Neural cell (in vitro differentiated cells): ENCODE measurements at regions not wholly inside any gene's neighbourhood (a gene's known extent, or its start where the extent isn't known, plus 50 kb on each side); places are given as distances from the start of the nearest gene placed in this dataset.

Experiments used
- POLR2AphosphoS5 ChIP-seq: IDR thresholded peaks from 2 replicates; pipeline ENCODE4 v1.6.1; 2012
- TAF1 ChIP-seq: IDR thresholded peaks from 2 replicates; pipeline ENCODE4 v1.6.1; 2012; ENCODE audit warnings: low read depth
- TF ChIP-seq, protein P1 (sequence below): fragments of 450-650 bp; IDR thresholded peaks from 2 replicates; pipeline ENCODE4 v1.5.1; 2014; ENCODE audit warnings: antibody characterized with exemption, mild to moderate bottlenecking, moderate library complexity; ENCODE audit not compliant: poor library complexity, severe bottlenecking

DNA sequence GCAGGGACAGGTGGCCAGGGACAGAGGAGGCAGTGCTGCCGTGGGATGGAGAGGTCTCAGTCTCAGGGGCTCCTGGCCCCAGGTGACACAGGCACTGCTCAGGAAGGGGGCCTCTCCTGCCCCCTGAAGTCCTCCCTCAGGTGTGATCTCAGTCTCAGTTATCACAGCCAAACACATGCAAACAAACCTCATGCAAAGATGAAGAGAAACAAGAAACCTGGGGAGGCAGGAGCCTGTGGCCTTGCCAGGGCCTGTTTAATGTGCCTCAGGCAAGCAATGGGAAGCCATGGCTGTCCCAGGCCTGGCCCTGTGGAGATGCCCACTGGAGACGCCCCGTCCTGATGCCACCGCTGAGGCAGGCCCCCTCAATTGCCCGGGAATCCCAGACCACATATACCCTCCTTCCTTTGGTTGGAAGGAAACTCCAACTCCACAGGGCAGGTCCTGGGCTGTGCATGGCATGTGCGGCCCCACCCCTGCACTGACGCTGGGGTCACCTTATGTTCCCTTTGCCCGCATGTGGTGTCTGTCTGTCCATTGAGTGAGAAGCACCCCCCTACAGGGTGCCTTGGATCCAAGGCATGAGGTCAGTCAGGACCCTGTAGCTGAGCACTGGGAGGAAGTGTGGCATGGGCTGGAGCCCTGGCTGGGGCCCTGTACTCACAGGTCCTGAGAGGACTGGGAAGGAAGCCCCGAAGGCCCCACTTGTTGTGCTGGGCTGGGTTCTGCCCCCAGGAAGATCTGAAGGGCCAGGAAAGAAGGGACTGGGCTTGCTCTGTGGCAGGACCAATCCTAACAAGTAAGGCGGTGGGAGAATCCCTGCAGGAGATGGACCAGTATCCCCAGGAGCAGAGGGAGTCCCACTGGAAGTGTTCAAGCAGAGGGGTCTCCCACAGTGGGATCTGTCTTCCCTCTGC, 68.8 kb upstream of the RAB6C start:
- TF ChIP-seq POLR2AphosphoS5 (no peak), TAF1 (no peak)
- TF ChIP-seq, protein P1, sequence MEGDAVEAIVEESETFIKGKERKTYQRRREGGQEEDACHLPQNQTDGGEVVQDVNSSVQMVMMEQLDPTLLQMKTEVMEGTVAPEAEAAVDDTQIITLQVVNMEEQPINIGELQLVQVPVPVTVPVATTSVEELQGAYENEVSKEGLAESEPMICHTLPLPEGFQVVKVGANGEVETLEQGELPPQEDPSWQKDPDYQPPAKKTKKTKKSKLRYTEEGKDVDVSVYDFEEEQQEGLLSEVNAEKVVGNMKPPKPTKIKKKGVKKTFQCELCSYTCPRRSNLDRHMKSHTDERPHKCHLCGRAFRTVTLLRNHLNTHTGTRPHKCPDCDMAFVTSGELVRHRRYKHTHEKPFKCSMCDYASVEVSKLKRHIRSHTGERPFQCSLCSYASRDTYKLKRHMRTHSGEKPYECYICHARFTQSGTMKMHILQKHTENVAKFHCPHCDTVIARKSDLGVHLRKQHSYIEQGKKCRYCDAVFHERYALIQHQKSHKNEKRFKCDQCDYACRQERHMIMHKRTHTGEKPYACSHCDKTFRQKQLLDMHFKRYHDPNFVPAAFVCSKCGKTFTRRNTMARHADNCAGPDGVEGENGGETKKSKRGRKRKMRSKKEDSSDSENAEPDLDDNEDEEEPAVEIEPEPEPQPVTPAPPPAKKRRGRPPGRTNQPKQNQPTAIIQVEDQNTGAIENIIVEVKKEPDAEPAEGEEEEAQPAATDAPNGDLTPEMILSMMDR: no peak
